Prostate gland (tissue), 2 donors: ENCODE measurements at regions not wholly inside any gene's neighbourhood (a gene's known extent, or its start where the extent isn't known, plus 50 kb on each side); places are given as distances from the start of the nearest gene placed in this dataset.

Experiments used
- POLR2A ChIP-seq: fragments of 450-650 bp; IDR thresholded peaks from one replicate; pipeline ENCODE4 v1.6.1; 2016; ENCODE audit warnings: antibody characterized with exemption, mild to moderate bottlenecking
- POLR2AphosphoS5 ChIP-seq: sonication (generic); formaldehyde crosslinking; IDR thresholded peaks from one replicate; pipeline ENCODE4 v1.6.1; 2017; ENCODE audit warnings: antibody characterized with exemption
- TF ChIP-seq, protein P1 (sequence below), 4 experiments: fragments of 200-600 bp in 2 of 4; fragments of 450-650 bp in 2 of 4; sonication (generic) in 2 of 4; IDR thresholded peaks; 1 replicate in 3 of 4; 2 replicates in 1 of 4; pipeline ENCODE4 v1.5.1; 2016 to 2019; ENCODE audit warnings: antibody characterized with exemption in 4 of 4, mild to moderate bottlenecking in 2 of 4, moderate library complexity in 2 of 4

DNA sequence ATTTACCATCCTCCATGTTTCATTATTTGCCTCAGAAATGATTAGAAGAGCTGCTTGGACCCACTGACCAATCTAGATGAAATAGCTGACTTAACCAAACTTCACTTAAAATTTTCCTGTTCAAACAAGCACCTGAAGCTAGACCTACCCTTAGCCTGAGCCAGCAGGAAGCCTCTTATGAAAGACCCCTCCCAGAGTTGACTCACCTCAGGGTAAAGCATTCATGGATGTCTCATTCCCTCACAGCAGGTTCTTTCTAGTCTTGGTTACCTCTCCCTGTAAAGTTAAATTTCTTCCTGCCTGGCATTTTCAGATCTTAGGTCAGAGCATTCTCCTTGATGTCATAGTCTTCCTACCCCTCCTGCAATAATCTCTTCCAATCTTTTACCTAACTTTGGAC is 1209.8 kb downstream of the FLRT2 start:
- TF ChIP-seq, protein P1, sequence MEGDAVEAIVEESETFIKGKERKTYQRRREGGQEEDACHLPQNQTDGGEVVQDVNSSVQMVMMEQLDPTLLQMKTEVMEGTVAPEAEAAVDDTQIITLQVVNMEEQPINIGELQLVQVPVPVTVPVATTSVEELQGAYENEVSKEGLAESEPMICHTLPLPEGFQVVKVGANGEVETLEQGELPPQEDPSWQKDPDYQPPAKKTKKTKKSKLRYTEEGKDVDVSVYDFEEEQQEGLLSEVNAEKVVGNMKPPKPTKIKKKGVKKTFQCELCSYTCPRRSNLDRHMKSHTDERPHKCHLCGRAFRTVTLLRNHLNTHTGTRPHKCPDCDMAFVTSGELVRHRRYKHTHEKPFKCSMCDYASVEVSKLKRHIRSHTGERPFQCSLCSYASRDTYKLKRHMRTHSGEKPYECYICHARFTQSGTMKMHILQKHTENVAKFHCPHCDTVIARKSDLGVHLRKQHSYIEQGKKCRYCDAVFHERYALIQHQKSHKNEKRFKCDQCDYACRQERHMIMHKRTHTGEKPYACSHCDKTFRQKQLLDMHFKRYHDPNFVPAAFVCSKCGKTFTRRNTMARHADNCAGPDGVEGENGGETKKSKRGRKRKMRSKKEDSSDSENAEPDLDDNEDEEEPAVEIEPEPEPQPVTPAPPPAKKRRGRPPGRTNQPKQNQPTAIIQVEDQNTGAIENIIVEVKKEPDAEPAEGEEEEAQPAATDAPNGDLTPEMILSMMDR (IDR thresholded peaks at IDR 0.05): no peak
- TF ChIP-seq POLR2A (no peak), POLR2AphosphoS5 (no peak)
